ENCODE measurements at regions not wholly inside any gene's neighbourhood (a gene's known extent, or its start where the extent isn't known, plus 50 kb on each side); places are given as distances from the start of the nearest gene placed in this dataset.
"Not testable (repeated sequence)": the region's sequence is repeated elsewhere in the genome, so short reads cannot be mapped to it uniquely, and the experiment has no call there.

GRCh38 chr4:155062948-155063347 is 145.5 kb upstream of the NPY2R start:
- no peaks in the 10 kb centered on the region for H3K4me1 Mint-ChIP-seq (ENCODE audit: low read depth in 2 of 2)
- no peaks in the 10 kb centered on the region for H3K36me3 Mint-ChIP-seq (ENCODE audit: insufficient read depth)
- ATAC-seq (replicated peaks) (no peak), DNase-seq (no peak)
- H3K27me3 Mint-ChIP-seq, result no peaks in the 10 kb centered on the region
- H3K4me3 Mint-ChIP-seq, result no peak overlapping the region
- H3K27ac Mint-ChIP-seq, result no peak overlapping the region
- H3K9me3 Mint-ChIP-seq, result peaks cover 0 to 16% of the 10 kb centered on the region in 2 donors

GRCh38 chr4:155064934-155065333 is 143.5 kb upstream of the NPY2R start:
- not testable (repeated sequence) for H3K27ac Mint-ChIP-seq; H3K27me3 Mint-ChIP-seq; ATAC-seq (replicated peaks); H3K36me3 Mint-ChIP-seq (ENCODE audit: insufficient read depth); H3K4me3 Mint-ChIP-seq; DNase-seq; H3K4me1 Mint-ChIP-seq (ENCODE audit: low read depth in 2 of 2)
- H3K9me3 Mint-ChIP-seq, result peaks cover 0 to 12% of the 10 kb centered on the region in 2 donors

GRCh38 chr4:155066871-155067270 is 141.6 kb upstream of the NPY2R start:
- no peaks in the 10 kb centered on the region for H3K36me3 Mint-ChIP-seq (ENCODE audit: insufficient read depth)
- H3K9me3 Mint-ChIP-seq, result peaks cover 2 to 8% of the 10 kb centered on the region in 2 donors
- ATAC-seq (replicated peaks), result no peak
- H3K27me3 Mint-ChIP-seq, result no peaks in the 10 kb centered on the region
- H3K4me3 Mint-ChIP-seq, result no peak overlapping the region
- no peak overlapping the region for H3K27ac Mint-ChIP-seq
- DNase-seq, result no peak
- H3K4me1 Mint-ChIP-seq (ENCODE audit: low read depth in 2 of 2), result no peaks in the 10 kb centered on the region

GRCh38 chr4:155071962-155072361 is 136.5 kb upstream of the NPY2R start:
- no peaks in the 10 kb centered on the region for H3K27me3 Mint-ChIP-seq
- H3K4me3 Mint-ChIP-seq, result no peak overlapping the region
- no peaks in the 10 kb centered on the region for H3K4me1 Mint-ChIP-seq (ENCODE audit: low read depth in 2 of 2)
- ATAC-seq (replicated peaks) (no peak), DNase-seq (no peak)
- H3K27ac Mint-ChIP-seq, result no peak overlapping the region
- peaks cover 2 to 3% of the 10 kb centered on the region in 2 donors for H3K9me3 Mint-ChIP-seq
- no peaks in the 10 kb centered on the region for H3K36me3 Mint-ChIP-seq (ENCODE audit: insufficient read depth)

- H3K27ac Mint-ChIP-seq, result no peak overlapping the region
- H3K4me3 Mint-ChIP-seq, result no peak overlapping the region
- H3K36me3 Mint-ChIP-seq (ENCODE audit: insufficient read depth), result no peaks in the 10 kb centered on the region
- H3K9me3 Mint-ChIP-seq, result peaks cover 0 to 2% of the 10 kb centered on the region in 2 donors
- ATAC-seq (replicated peaks) (no peak), DNase-seq (no peak)
- H3K4me1 Mint-ChIP-seq (ENCODE audit: low read depth in 2 of 2), result no peaks in the 10 kb centered on the region
- no peaks in the 10 kb centered on the region for H3K27me3 Mint-ChIP-seq
Measured at GRCh38 chr4:155072417-155072816, 136.0 kb upstream of the NPY2R start.

- Mint-ChIP-seq H3K4me1 (ENCODE audit: low read depth in 2 of 2) (no peaks in the 10 kb centered on the region), H3K9me3 (peaks cover 0 to 2% of the 10 kb centered on the region in 2 donors), H3K4me3 (no peak overlapping the region), H3K27ac (no peak overlapping the region), H3K36me3 (ENCODE audit: insufficient read depth) (no peaks in the 10 kb centered on the region), H3K27me3 (no peaks in the 10 kb centered on the region)
- DNase-seq (no peak), ATAC-seq (replicated peaks) (no peak)
Measured at GRCh38 chr4:155073852-155074251, 134.6 kb upstream of the NPY2R start.

- Mint-ChIP-seq H3K4me1 (ENCODE audit: low read depth in 2 of 2) (no peaks in the 10 kb centered on the region), H3K27me3 (no peaks in the 10 kb centered on the region), H3K36me3 (ENCODE audit: insufficient read depth) (no peaks in the 10 kb centered on the region), H3K4me3 (no peak overlapping the region), H3K27ac (no peak overlapping the region), H3K9me3 (peaks cover 0 to 2% of the 10 kb centered on the region in 2 donors)
- ATAC-seq (replicated peaks) (no peak), DNase-seq (no peak)
Measured at GRCh38 chr4:155076256-155076785, 132.1 kb upstream of the NPY2R start.

GRCh38 chr4:155077452-155078229 is 130.8 kb upstream of the NPY2R start:
- ATAC-seq (replicated peaks), result no peak
- H3K4me1 Mint-ChIP-seq (ENCODE audit: low read depth in 2 of 2), result no peaks in the 10 kb centered on the region
- no peak overlapping the region for H3K4me3 Mint-ChIP-seq
- no peaks in the 10 kb centered on the region for H3K9me3 Mint-ChIP-seq
- DNase-seq, result no peak
- H3K27me3 Mint-ChIP-seq, result no peaks in the 10 kb centered on the region
- H3K36me3 Mint-ChIP-seq (ENCODE audit: insufficient read depth), result no peaks in the 10 kb centered on the region
- no peak overlapping the region for H3K27ac Mint-ChIP-seq

GRCh38 chr4:155079871-155080270 is 128.6 kb upstream of the NPY2R start:
- H3K9me3 Mint-ChIP-seq, result no peaks in the 10 kb centered on the region
- H3K36me3 Mint-ChIP-seq (ENCODE audit: insufficient read depth), result no peaks in the 10 kb centered on the region
- no peak overlapping the region for H3K4me3 Mint-ChIP-seq
- DNase-seq, result no peak
- no peaks in the 10 kb centered on the region for H3K27me3 Mint-ChIP-seq
- no peak overlapping the region for H3K27ac Mint-ChIP-seq
- no peaks in the 10 kb centered on the region for H3K4me1 Mint-ChIP-seq (ENCODE audit: low read depth in 2 of 2)
- ATAC-seq (replicated peaks), result no peak

GRCh38 chr4:155081222-155081621 is 127.2 kb upstream of the NPY2R start:
- Mint-ChIP-seq H3K27me3 (no peaks in the 10 kb centered on the region), H3K27ac (no peak overlapping the region), H3K36me3 (ENCODE audit: insufficient read depth) (no peaks in the 10 kb centered on the region), H3K4me1 (ENCODE audit: low read depth in 2 of 2) (no peaks in the 10 kb centered on the region), H3K4me3 (no peak overlapping the region), H3K9me3 (no peaks in the 10 kb centered on the region)
- ATAC-seq (replicated peaks) (no peak), DNase-seq (no peak)

- Mint-ChIP-seq H3K9me3 (no peaks in the 10 kb centered on the region), H3K4me3 (no peak overlapping the region), H3K4me1 (ENCODE audit: low read depth in 2 of 2) (no peaks in the 10 kb centered on the region), H3K27ac (no peak overlapping the region), H3K36me3 (ENCODE audit: insufficient read depth) (no peaks in the 10 kb centered on the region), H3K27me3 (no peaks in the 10 kb centered on the region)
- DNase-seq, result no peak
- no peak for ATAC-seq (replicated peaks)
Measured at GRCh38 chr4:155085843-155086530, 122.4 kb upstream of the NPY2R start.

- Mint-ChIP-seq H3K27me3 (no peaks in the 10 kb centered on the region), H3K4me1 (ENCODE audit: low read depth in 2 of 2) (no peaks in the 10 kb centered on the region), H3K4me3 (no peak overlapping the region), H3K9me3 (no peaks in the 10 kb centered on the region), H3K27ac (no peak overlapping the region), H3K36me3 (ENCODE audit: insufficient read depth) (no peaks in the 10 kb centered on the region)
- DNase-seq (no peak), ATAC-seq (replicated peaks) (no peak)
Measured at GRCh38 chr4:155094201-155094820, 114.1 kb upstream of the NPY2R start.

GRCh38 chr4:155099231-155099630 is 109.2 kb upstream of the NPY2R start:
- H3K9me3 Mint-ChIP-seq, result no peaks in the 10 kb centered on the region
- ATAC-seq (replicated peaks), result no peak
- no peak overlapping the region for H3K4me3 Mint-ChIP-seq
- H3K36me3 Mint-ChIP-seq (ENCODE audit: insufficient read depth), result no peaks in the 10 kb centered on the region
- no peak overlapping the region for H3K27ac Mint-ChIP-seq
- H3K4me1 Mint-ChIP-seq (ENCODE audit: low read depth in 2 of 2), result no peaks in the 10 kb centered on the region
- no peak for DNase-seq
- H3K27me3 Mint-ChIP-seq, result no peaks in the 10 kb centered on the region

- Mint-ChIP-seq H3K4me3 (no peak overlapping the region), H3K27me3 (no peaks in the 10 kb centered on the region), H3K4me1 (ENCODE audit: low read depth in 2 of 2) (no peaks in the 10 kb centered on the region), H3K27ac (no peak overlapping the region), H3K36me3 (ENCODE audit: insufficient read depth) (peaks cover 2% of the 10 kb centered on the region), H3K9me3 (peaks cover 16 to 20% of the 10 kb centered on the region in 2 donors)
- no peak for ATAC-seq (replicated peaks)
- no peak for DNase-seq
Measured at GRCh38 chr4:155106629-155107028, 101.8 kb upstream of the NPY2R start.
